ENCODE measurements at regions not wholly inside any gene's neighbourhood (a gene's known extent, or its start where the extent isn't known, plus 50 kb on each side); places are given as distances from the start of the nearest gene placed in this dataset.
"Not testable (repeated sequence)": the region's sequence is repeated elsewhere in the genome, so short reads cannot be mapped to it uniquely, and the experiment has no call there.

DNA sequence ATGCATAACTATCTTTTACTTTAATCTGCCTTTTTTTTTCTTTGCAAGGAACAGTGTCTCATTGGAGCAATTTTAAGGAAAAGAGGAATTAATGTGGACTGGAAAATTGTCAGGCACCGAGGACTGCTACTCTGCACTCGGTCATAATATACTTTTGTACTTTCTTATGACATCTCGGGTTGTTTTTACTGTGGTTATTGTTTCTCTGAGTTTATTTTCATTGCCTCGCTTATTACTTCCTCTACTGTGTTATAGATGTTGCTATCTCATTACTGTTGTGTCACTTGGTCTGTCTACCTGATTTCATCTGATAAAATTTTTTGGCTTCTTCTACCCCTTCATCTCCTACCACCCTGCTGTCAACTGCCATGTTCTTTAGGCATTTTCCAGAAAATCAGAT lies 213.5 kb upstream of the POU1F1 start:
- Histone ChIP-seq H3K4me2 (ENCODE audit: control insufficient read depth, extremely low read depth, insufficient read depth, low read depth, low read length) (no peak overlapping the region), H3K4me3 (ENCODE audit: control insufficient read depth in 2 of 3, extremely low read depth in 1 of 3, insufficient read depth in 2 of 3, low read depth in 1 of 3, low read length in 3 of 3) (no peak overlapping the region), H3K36me3 (ENCODE audit: control insufficient read depth in 2 of 2, extremely low read depth in 1 of 2, insufficient read depth in 2 of 2, low read length in 2 of 2) (no peaks in the 10 kb centered on the region), H3K9ac (ENCODE audit: control insufficient read depth, extremely low read depth, insufficient read depth, low read length) (no peak overlapping the region), H3K79me2 (ENCODE audit: control insufficient read depth, insufficient read depth, low read length) (no peaks in the 10 kb centered on the region), H3K27me3 (ENCODE audit: control insufficient read depth, extremely low read depth, insufficient read depth, low read length) (no peaks in the 10 kb centered on the region), H3K9me1 (ENCODE audit: control insufficient read depth, extremely low read depth, insufficient read depth, low read length) (no peaks in the 10 kb centered on the region), H3K9me3 (ENCODE audit: control insufficient read depth, low read depth, low read length) (no peaks in the 10 kb centered on the region), H2AFZ (ENCODE audit: control insufficient read depth, low read length) (no peak overlapping the region), H3K27ac (ENCODE audit: control insufficient read depth, insufficient read depth, low read length) (no peak overlapping the region), H4K20me1 (ENCODE audit: control insufficient read depth, extremely low read depth, insufficient read depth, low read length) (no peaks in the 10 kb centered on the region), H3K4me1 (ENCODE audit: control insufficient read depth, extremely low read depth, insufficient read depth, low read length) (no peaks in the 10 kb centered on the region)
- TF ChIP-seq, protein P1, sequence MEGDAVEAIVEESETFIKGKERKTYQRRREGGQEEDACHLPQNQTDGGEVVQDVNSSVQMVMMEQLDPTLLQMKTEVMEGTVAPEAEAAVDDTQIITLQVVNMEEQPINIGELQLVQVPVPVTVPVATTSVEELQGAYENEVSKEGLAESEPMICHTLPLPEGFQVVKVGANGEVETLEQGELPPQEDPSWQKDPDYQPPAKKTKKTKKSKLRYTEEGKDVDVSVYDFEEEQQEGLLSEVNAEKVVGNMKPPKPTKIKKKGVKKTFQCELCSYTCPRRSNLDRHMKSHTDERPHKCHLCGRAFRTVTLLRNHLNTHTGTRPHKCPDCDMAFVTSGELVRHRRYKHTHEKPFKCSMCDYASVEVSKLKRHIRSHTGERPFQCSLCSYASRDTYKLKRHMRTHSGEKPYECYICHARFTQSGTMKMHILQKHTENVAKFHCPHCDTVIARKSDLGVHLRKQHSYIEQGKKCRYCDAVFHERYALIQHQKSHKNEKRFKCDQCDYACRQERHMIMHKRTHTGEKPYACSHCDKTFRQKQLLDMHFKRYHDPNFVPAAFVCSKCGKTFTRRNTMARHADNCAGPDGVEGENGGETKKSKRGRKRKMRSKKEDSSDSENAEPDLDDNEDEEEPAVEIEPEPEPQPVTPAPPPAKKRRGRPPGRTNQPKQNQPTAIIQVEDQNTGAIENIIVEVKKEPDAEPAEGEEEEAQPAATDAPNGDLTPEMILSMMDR (optimal IDR thresholded peaks at IDR 0.05 in 1 of 3, IDR thresholded peaks at IDR 0.05 in 1 of 3, conservative IDR thresholded peaks at IDR 0.05 in 1 of 3; ENCODE audit: extremely low read depth in 1 of 3, insufficient read depth in 2 of 3, low read length in 3 of 3): no peak
- no peak for TF ChIP-seq EZH2 (IDR thresholded peaks at IDR 0.05; ENCODE audit: low read length)
- dilution Hi-C loops (cut with MboI; ENCODE audit: extremely low pct_ligation_motif_present, low sequenced_read_pairs): no loop called here
- no peak for FAIRE-seq
- DNase-seq (ENCODE audit: low read depth, low spot score): no peak

DNA sequence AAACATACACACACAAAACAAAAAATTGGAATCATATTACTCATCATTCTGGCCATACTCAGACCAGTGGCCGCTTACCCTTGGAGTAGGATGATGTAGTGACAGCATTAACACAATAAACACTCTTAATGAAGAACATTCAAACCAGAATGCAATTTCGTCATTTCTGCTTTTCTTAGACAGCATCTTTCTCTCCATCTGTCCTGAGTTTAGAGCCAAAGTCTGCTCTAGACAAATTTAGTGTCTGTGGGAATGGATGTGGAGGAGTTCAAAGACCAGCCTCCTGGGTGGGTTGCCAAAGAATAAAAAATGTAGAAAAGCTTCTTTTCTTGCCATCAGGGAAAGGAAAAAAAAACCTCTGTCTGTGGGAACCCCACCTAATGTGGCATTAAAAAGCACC lies 212.4 kb upstream of the POU1F1 start:
- no peak overlapping the region for H3K27ac ChIP-seq (ENCODE audit: control insufficient read depth, insufficient read depth, low read length)
- TF ChIP-seq EZH2 (IDR thresholded peaks at IDR 0.05; ENCODE audit: low read length): no peak
- TF ChIP-seq, protein P1 (optimal IDR thresholded peaks at IDR 0.05 in 1 of 3, IDR thresholded peaks at IDR 0.05 in 1 of 3, conservative IDR thresholded peaks at IDR 0.05 in 1 of 3; ENCODE audit: extremely low read depth in 1 of 3, insufficient read depth in 2 of 3, low read length in 3 of 3): no peak
- no peaks in the 10 kb centered on the region for H4K20me1 ChIP-seq (ENCODE audit: control insufficient read depth, extremely low read depth, insufficient read depth, low read length)
- dilution Hi-C loops (cut with MboI; ENCODE audit: extremely low pct_ligation_motif_present, low sequenced_read_pairs): no loop called here
- H3K9ac ChIP-seq (ENCODE audit: control insufficient read depth, extremely low read depth, insufficient read depth, low read length): no peak overlapping the region
- no peaks in the 10 kb centered on the region for H3K27me3 ChIP-seq (ENCODE audit: control insufficient read depth, extremely low read depth, insufficient read depth, low read length)
- H3K9me1 ChIP-seq (ENCODE audit: control insufficient read depth, extremely low read depth, insufficient read depth, low read length): no peaks in the 10 kb centered on the region
- H3K36me3 ChIP-seq (ENCODE audit: control insufficient read depth in 2 of 2, extremely low read depth in 1 of 2, insufficient read depth in 2 of 2, low read length in 2 of 2): no peaks in the 10 kb centered on the region
- no peak for DNase-seq (ENCODE audit: low read depth, low spot score)
- H2AFZ ChIP-seq (ENCODE audit: control insufficient read depth, low read length): no peak overlapping the region
- no peak overlapping the region for H3K4me3 ChIP-seq (ENCODE audit: control insufficient read depth in 2 of 3, extremely low read depth in 1 of 3, insufficient read depth in 2 of 3, low read depth in 1 of 3, low read length in 3 of 3)
- no peaks in the 10 kb centered on the region for H3K4me1 ChIP-seq (ENCODE audit: control insufficient read depth, extremely low read depth, insufficient read depth, low read length)
- FAIRE-seq: no peak
- no peaks in the 10 kb centered on the region for H3K79me2 ChIP-seq (ENCODE audit: control insufficient read depth, insufficient read depth, low read length)
- no peaks in the 10 kb centered on the region for H3K9me3 ChIP-seq (ENCODE audit: control insufficient read depth, low read depth, low read length)
- H3K4me2 ChIP-seq (ENCODE audit: control insufficient read depth, extremely low read depth, insufficient read depth, low read depth, low read length): no peak overlapping the region

DNA sequence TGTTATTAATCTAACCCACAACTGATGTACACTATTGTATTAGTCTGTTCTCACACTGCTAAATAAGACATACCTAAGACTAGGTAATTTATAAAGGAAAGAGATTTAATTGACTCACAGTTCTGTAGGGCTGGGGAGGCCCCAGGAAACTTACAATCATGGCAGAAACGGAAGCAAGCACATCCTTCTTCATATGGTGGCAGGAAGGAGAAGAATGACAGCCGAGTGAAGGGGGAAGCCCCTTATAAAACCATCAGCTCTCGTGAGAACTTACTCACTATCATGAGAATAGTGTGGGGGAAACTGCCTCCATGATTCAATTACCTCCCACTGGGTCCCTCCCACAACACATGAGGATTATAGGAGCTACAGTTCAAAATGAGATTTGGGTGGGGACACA lies 210.3 kb upstream of the POU1F1 start:
- H4K20me1 ChIP-seq (ENCODE audit: control insufficient read depth, extremely low read depth, insufficient read depth, low read length); dilution Hi-C loops (cut with MboI; ENCODE audit: extremely low pct_ligation_motif_present, low sequenced_read_pairs); H3K36me3 ChIP-seq (ENCODE audit: control insufficient read depth in 2 of 2, extremely low read depth in 1 of 2, insufficient read depth in 2 of 2, low read length in 2 of 2); H3K27me3 ChIP-seq (ENCODE audit: control insufficient read depth, extremely low read depth, insufficient read depth, low read length); H3K27ac ChIP-seq (ENCODE audit: control insufficient read depth, insufficient read depth, low read length); FAIRE-seq; H3K9ac ChIP-seq (ENCODE audit: control insufficient read depth, extremely low read depth, insufficient read depth, low read length); H3K79me2 ChIP-seq (ENCODE audit: control insufficient read depth, insufficient read depth, low read length); H2AFZ ChIP-seq (ENCODE audit: control insufficient read depth, low read length); H3K4me1 ChIP-seq (ENCODE audit: control insufficient read depth, extremely low read depth, insufficient read depth, low read length); DNase-seq (ENCODE audit: low read depth, low spot score); H3K9me1 ChIP-seq (ENCODE audit: control insufficient read depth, extremely low read depth, insufficient read depth, low read length); H3K4me3 ChIP-seq (ENCODE audit: control insufficient read depth in 2 of 3, extremely low read depth in 1 of 3, insufficient read depth in 2 of 3, low read depth in 1 of 3, low read length in 3 of 3); H3K9me3 ChIP-seq (ENCODE audit: control insufficient read depth, low read depth, low read length); H3K4me2 ChIP-seq (ENCODE audit: control insufficient read depth, extremely low read depth, insufficient read depth, low read depth, low read length): not testable (repeated sequence)

Measured in keratinocyte (primary cell).